ENCODE measurements at regions not wholly inside any gene's neighbourhood (a gene's known extent, or its start where the extent isn't known, plus 50 kb on each side); places are given as distances from the start of the nearest gene placed in this dataset.

DNA sequence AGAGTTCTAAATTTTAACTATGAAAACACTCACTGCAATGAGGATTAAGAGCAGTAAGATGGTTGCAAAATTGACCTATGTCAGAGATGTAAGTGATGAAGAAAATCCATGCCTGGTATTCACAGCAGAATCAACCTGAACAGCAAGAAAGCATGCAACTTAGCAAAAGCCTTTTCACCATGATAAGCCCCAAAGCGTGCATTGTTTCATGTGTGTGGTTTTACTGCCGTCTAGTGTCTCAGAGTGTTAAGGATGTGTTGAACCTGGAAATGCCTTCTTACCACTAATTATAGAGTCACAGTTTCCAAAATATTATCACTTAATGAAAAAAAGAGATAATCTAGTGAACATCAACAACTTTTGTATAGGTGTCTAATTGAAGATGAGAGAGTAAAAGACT, 415.2 kb upstream of the TRPC7 start:
- Histone ChIP-seq H3K27ac (ENCODE audit: low read length) (no peak overlapping the region), H3K36me3 (ENCODE audit: insufficient read depth, low read length) (no peaks in the 10 kb centered on the region), H3K27me3 (ENCODE audit: insufficient read depth, low read depth, low read length) (no peaks in the 10 kb centered on the region), H2AFZ (ENCODE audit: low read depth, low read length) (no peak overlapping the region), H3K9me2 (ENCODE audit: insufficient read depth, low read length) (no peaks in the 10 kb centered on the region), H3K79me2 (replicated peaks; ENCODE audit: insufficient read depth, low read length) (no peaks in the 10 kb centered on the region), H3K9ac (ENCODE audit: low read length) (no peak overlapping the region), H4K20me1 (ENCODE audit: insufficient read depth) (no peaks in the 10 kb centered on the region), H3K4me2 (ENCODE audit: low read length) (no peak overlapping the region), H3K9me3 (ENCODE audit: low read length) (no peaks in the 10 kb centered on the region), H3F3A (ENCODE audit: insufficient read depth, low read length, poor library complexity, severe bottlenecking) (no peaks in the 10 kb centered on the region), H3K4me3 (ENCODE audit: low read length) (no peak overlapping the region)
- TF ChIP-seq, protein P1, sequence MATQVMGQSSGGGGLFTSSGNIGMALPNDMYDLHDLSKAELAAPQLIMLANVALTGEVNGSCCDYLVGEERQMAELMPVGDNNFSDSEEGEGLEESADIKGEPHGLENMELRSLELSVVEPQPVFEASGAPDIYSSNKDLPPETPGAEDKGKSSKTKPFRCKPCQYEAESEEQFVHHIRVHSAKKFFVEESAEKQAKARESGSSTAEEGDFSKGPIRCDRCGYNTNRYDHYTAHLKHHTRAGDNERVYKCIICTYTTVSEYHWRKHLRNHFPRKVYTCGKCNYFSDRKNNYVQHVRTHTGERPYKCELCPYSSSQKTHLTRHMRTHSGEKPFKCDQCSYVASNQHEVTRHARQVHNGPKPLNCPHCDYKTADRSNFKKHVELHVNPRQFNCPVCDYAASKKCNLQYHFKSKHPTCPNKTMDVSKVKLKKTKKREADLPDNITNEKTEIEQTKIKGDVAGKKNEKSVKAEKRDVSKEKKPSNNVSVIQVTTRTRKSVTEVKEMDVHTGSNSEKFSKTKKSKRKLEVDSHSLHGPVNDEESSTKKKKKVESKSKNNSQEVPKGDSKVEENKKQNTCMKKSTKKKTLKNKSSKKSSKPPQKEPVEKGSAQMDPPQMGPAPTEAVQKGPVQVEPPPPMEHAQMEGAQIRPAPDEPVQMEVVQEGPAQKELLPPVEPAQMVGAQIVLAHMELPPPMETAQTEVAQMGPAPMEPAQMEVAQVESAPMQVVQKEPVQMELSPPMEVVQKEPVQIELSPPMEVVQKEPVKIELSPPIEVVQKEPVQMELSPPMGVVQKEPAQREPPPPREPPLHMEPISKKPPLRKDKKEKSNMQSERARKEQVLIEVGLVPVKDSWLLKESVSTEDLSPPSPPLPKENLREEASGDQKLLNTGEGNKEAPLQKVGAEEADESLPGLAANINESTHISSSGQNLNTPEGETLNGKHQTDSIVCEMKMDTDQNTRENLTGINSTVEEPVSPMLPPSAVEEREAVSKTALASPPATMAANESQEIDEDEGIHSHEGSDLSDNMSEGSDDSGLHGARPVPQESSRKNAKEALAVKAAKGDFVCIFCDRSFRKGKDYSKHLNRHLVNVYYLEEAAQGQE (IDR thresholded peaks at IDR 0.05; ENCODE audit: borderline replicate concordance), result no peak
- TF ChIP-seq MXI1 (conservative IDR thresholded peaks at IDR 0.05; ENCODE audit: poor library complexity, severe bottlenecking) (no peak), SMC3 (conservative IDR thresholded peaks at IDR 0.05; ENCODE audit: poor library complexity) (peak; percentile 52), EP300 (conservative IDR thresholded peaks at IDR 0.05; ENCODE audit: poor library complexity, severe bottlenecking) (no peak), TAF1 (IDR thresholded peaks at IDR 0.05; ENCODE audit: low read depth) (no peak), RAD21 (conservative IDR thresholded peaks at IDR 0.05) (peak; percentile 57), POLR2AphosphoS5 (IDR thresholded peaks at IDR 0.05) (no peak), EZH2 (IDR thresholded peaks at IDR 0.05; ENCODE audit: borderline replicate concordance, insufficient read depth, low read length, poor library complexity, severe bottlenecking) (no peak)
- TF ChIP-seq, protein P2, sequence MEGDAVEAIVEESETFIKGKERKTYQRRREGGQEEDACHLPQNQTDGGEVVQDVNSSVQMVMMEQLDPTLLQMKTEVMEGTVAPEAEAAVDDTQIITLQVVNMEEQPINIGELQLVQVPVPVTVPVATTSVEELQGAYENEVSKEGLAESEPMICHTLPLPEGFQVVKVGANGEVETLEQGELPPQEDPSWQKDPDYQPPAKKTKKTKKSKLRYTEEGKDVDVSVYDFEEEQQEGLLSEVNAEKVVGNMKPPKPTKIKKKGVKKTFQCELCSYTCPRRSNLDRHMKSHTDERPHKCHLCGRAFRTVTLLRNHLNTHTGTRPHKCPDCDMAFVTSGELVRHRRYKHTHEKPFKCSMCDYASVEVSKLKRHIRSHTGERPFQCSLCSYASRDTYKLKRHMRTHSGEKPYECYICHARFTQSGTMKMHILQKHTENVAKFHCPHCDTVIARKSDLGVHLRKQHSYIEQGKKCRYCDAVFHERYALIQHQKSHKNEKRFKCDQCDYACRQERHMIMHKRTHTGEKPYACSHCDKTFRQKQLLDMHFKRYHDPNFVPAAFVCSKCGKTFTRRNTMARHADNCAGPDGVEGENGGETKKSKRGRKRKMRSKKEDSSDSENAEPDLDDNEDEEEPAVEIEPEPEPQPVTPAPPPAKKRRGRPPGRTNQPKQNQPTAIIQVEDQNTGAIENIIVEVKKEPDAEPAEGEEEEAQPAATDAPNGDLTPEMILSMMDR (IDR thresholded peaks at IDR 0.05; ENCODE audit: poor library complexity, severe bottlenecking), result peak; percentile 42

DNA sequence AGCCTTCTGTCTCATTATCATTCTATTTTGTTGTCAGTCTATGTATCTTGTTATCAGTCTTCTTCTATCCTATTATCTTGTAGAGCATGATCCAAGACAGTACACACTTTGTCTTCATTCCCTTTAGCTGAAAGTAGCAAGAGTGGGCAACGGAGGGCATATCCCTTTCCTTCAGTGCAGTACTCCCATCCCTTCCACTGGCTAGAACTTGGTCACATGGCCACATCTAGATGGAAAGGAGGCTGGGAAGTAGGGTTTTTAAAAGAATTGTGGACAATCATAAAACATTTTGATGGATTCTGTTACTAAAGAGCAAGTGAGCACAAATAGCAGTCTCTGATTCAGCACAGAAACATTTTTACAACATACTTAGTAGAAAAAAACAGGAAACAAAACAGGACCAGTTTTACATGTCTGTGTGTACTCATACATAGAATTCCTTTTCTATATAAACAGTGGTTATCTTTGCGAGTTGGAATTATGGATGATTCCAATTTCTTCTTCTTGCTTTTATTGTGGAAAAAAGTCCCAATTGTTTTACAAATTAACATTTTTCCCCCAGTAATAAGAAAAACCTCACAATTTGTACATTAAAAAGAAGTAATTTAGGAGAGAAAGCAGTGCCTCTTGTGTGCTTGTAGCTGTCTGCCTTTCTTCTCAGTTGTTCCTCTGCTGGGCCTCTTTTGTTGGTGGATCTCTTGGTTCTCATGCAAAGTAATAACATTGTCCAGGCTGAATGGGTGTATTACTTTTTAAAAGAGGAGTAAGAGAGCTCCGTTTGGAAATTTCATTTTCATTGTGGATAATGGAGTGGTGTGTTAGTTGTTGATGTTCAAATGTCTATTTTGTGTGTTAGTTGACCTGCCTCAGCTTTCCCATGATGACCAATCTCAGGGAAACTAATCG, 410.9 kb upstream of the TRPC7 start:
- Histone ChIP-seq H3K36me3 (ENCODE audit: insufficient read depth, low read length) (no peaks in the 10 kb centered on the region), H3K79me2 (replicated peaks; ENCODE audit: insufficient read depth, low read length) (no peaks in the 10 kb centered on the region), H3F3A (ENCODE audit: insufficient read depth, low read length, poor library complexity, severe bottlenecking) (no peaks in the 10 kb centered on the region), H3K4me3 (ENCODE audit: low read length) (no peak overlapping the region), H3K27me3 (ENCODE audit: insufficient read depth, low read depth, low read length) (no peaks in the 10 kb centered on the region), H3K4me2 (ENCODE audit: low read length) (no peak overlapping the region), H3K27ac (ENCODE audit: low read length) (no peak overlapping the region), H3K9me3 (ENCODE audit: low read length) (no peaks in the 10 kb centered on the region), H3K9ac (ENCODE audit: low read length) (no peak overlapping the region), H2AFZ (ENCODE audit: low read depth, low read length) (no peak overlapping the region), H4K20me1 (ENCODE audit: insufficient read depth) (no peaks in the 10 kb centered on the region), H3K9me2 (ENCODE audit: insufficient read depth, low read length) (no peaks in the 10 kb centered on the region)
- no peak for TF ChIP-seq RAD21 (conservative IDR thresholded peaks at IDR 0.05)
- TF ChIP-seq POLR2AphosphoS5 (IDR thresholded peaks at IDR 0.05), result no peak
- no peak for TF ChIP-seq SMC3 (conservative IDR thresholded peaks at IDR 0.05; ENCODE audit: poor library complexity)
- no peak for TF ChIP-seq MXI1 (conservative IDR thresholded peaks at IDR 0.05; ENCODE audit: poor library complexity, severe bottlenecking)
- TF ChIP-seq EZH2 (IDR thresholded peaks at IDR 0.05; ENCODE audit: borderline replicate concordance, insufficient read depth, low read length, poor library complexity, severe bottlenecking), result no peak
- no peak for TF ChIP-seq EP300 (conservative IDR thresholded peaks at IDR 0.05; ENCODE audit: poor library complexity, severe bottlenecking)
- TF ChIP-seq, protein P1 (IDR thresholded peaks at IDR 0.05; ENCODE audit: borderline replicate concordance), result no peak
- TF ChIP-seq, protein P2 (IDR thresholded peaks at IDR 0.05; ENCODE audit: poor library complexity, severe bottlenecking), result no peak
- TF ChIP-seq TAF1 (IDR thresholded peaks at IDR 0.05; ENCODE audit: low read depth), result no peak

Data from neural cell (in vitro differentiated cells).